CD4-positive, alpha-beta T cell treated with Interleukin-21 for 1 hour (primary cell): ENCODE measurements at regions not wholly inside any gene's neighbourhood (a gene's known extent, or its start where the extent isn't known, plus 50 kb on each side); places are given as distances from the start of the nearest gene placed in this dataset.
"Not testable (repeated sequence)": the region's sequence is repeated elsewhere in the genome, so short reads cannot be mapped to it uniquely, and the experiment has no call there.

Experiments used
- DNase-seq: peaks from one replicate; pipeline ENCODE4 v3.0.0-alpha.2; 2020

DNA sequence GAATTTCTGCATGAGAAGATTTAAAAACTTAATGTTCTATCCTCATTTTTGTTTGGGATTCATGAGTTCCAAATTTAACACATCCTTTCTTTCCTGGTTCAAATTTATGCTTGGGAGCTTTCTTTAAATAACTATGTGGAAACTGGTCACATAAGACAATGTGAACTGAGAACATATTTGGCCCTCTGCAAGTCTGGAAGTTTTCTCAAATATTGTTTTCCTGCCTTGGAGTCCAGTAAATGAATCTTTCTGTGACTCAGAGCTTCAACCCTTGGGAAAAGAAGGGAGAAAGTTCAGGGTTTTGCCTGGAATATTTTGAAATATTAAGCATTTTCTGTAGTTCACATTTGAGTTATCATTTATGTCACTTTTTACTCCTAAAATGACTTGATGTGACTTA, 559.0 kb upstream of the NRP1 start:
- no peak for DNase-seq

GRCh38 chr10:33889371-33889770, 554.9 kb upstream of the NRP1 start:
- DNase-seq: no peak

GRCh38 chr10:33887188-33887587, 552.7 kb upstream of the NRP1 start:
- DNase-seq: no peak

DNA sequence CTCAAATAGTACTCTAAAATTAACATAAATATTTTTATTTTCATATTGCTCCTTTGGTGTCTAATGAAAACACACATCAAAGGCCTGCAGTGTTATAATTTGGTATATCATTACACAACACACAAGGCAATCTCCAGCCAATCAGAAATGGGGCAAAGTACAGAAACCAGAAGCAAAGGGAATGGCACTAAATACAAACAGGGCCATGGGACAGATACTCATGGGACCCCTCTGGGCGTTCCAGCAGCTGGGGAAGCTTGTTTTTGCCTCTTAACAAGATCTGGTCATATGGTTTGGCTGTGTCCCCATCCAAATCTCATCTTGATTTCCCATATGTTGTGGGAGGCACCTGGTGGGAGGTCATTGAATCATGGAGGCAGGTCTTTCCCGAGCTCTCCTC, 551.8 kb upstream of the NRP1 start:
- no peak for DNase-seq

DNA sequence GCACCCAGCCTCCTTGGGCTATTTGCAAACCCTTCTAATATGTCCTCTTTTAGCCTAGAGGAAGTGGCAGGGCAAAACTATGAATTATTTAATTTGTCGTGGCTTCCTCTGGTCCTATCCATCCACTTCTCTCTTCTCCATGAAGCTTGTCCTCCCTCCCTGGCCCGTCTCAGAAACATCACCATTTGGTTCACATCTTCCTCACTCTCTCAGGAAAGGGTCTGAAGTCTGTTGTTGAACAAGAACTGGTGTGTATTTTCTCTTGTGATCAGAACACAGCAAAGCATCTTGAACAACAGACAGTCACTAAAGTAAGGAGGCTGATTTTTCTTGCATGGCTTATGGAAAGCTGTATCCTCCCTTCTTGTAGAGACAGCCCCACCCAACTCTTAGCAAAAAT, 550.1 kb upstream of the NRP1 start:
- DNase-seq: no peak

DNA sequence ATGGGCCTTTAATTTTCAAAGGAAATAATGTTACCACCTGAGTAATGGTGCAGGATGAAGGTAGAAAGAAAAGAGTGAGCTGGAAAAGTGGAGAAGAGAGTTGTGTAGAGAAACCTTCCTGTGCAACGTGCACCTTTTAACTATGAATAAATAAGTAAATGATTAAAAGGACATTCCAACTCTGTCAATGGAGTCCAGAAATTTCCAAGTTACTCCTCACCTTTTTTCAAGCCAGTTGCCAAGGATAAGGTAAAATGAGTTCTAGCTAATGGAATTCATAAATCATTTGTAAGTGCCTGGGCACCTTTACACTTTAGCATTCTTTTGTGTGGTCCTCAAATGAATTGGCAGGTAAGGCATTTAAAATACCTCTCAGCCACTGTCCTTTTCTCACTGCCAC, 549.4 kb upstream of the NRP1 start:
- DNase-seq: no peak

GRCh38 chr10:33882996-33883395, 548.5 kb upstream of the NRP1 start:
- DNase-seq: no peak

- no peak for DNase-seq
These were observed 545.8 kb upstream of the NRP1 start for GRCh38 chr10:33880291-33880690.

DNA sequence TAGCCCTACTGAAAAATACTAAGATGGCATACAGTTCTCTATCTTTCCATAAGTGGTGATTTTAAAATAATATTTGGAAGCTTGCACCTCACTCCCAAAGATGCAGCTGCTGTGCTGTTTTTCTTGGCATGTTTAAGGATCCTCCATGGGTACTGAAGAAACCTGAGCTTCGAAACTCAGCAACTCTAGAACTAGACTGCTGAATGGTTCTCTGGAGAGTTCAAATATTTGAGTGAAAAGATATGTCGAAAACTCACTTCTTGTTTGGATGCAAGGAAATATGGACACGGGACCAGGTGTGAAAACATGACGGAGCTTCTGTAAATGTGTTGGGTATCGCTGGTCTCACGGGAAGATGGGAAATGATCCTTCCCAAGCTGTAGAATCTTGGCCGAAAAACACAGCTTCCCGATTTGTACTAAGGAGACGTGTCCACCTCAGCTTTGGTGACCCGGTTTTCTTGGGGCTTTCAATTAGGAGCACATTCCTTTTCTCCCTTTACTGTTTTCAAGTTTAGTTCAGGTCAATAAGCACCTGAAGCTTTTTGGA, 543.8 kb upstream of the NRP1 start:
- no peak for DNase-seq

DNA sequence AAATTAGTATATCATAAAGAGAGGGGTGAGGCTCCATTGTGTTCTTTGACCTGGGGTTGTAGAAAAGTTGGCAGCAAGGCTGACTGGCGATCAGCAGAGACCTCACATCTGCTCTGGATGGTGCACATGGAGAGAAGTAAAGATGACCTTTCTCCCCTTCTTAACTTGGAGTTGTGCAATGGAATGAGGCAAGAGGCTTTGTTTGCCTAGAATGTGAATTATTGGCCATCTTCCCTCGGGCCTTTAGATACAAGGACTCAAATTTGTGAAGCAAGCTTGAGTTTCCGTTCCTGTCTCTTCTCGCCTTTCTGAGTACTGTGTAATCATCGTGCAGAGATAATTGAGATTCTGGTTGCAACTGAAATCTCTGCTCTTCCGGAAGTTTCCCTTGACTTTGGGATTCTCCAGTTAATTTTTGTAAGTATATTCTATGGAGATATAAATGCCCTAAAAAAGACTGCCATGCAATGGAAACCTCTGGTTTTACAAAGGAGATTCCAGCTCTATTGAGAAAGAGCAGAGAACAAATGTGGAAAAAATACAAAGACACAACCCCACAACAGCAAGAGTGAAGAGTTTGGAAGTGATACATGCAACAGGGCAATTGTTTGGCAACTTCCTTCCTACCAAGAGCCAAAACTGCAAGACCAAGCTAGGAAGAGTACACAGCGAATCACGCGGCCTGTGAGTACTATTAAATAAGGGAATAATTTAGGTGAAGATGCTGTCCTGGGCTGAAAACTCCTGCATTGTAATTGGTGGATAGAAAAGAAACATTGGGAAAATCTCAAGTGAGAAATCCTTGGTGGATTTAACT, 542.3 kb upstream of the NRP1 start:
- no peak for DNase-seq

- DNase-seq: no peak
These were observed 541.6 kb upstream of the NRP1 start for GRCh38 chr10:33875924-33876583.

DNA sequence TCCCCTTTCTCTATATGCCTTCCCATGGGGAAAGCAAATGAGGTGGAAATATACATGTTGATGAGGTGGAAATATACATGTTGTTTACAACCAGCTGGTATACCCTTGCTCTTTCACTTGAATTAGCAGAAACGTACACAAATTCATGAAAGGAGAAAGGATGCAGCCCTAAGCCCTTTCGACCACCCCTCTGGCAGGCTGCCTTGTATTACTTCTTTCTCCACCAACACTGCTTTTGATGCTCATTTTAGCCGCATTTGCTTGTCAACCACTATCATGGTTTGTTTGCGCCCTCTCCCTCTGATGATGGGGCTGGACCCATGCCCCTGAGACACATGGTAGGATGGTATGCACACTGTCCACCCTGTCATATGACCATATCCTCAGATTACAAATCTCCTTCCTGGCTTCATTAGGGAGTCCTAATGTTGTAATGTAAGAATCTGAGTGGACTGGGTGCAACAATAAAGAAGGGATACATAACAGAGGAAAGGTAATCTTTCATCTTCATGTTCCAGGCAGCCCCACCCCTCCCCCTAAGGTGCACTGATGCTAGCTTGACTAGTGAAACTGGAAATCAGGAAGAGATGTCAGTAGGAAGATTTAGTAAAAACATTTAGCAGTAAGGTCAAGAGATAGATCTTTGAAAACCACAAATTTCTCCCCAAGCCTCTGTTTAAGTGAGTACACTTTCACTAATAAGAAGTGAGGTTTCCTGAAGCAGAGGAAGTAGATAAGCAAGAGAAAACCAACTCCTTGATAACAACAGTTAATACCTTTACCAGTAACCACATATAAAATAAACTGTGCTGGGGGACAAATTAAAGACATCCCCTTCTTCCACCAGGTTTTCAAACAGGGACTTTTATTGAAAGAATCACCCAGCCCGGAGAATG, 536.8 kb upstream of the NRP1 start:
- no peak for DNase-seq

DNA sequence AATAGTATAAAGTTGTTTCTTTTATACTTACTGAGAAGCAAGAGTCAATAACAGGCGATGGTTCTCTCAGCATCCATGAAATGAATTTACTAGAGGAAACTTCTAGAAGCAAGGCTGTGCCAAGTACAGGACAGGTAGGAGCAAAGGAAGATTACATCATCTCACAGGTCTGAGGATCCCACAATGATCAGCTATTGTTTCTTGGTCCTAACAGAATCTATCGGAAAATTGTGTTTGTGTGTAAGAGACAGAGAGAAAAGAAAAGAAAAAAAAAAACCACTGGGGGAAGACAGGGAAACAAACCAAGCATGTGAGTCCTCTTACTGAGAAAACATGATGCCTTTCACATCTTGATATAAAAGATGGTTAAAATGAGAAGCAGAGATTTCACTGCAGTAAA, 535.0 kb upstream of the NRP1 start:
- no peak for DNase-seq

- DNase-seq: no peak
These were observed 534.6 kb upstream of the NRP1 start for GRCh38 chr10:33869028-33869427.

GRCh38 chr10:33867199-33867789, 532.8 kb upstream of the NRP1 start:
- not testable (repeated sequence) for DNase-seq

DNA sequence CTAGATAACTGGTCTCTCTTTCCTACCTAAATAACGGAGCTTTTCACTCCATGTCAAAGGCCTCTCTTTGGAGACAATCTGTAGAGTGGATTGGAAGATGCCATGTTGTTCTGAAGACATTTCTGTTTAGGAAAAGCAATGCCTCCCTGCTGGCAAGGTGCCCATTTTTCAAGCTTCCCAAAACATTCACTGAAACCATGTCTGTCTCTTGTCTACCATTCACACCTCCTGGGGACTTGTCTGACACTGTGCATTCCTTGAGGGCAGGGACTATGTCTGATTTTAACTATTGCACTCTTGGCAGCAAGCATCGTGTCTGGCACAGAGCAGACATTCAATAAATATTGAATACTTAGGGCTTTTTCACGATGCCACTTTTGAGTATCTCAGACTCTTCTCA, 528.9 kb upstream of the NRP1 start:
- no peak for DNase-seq

DNA sequence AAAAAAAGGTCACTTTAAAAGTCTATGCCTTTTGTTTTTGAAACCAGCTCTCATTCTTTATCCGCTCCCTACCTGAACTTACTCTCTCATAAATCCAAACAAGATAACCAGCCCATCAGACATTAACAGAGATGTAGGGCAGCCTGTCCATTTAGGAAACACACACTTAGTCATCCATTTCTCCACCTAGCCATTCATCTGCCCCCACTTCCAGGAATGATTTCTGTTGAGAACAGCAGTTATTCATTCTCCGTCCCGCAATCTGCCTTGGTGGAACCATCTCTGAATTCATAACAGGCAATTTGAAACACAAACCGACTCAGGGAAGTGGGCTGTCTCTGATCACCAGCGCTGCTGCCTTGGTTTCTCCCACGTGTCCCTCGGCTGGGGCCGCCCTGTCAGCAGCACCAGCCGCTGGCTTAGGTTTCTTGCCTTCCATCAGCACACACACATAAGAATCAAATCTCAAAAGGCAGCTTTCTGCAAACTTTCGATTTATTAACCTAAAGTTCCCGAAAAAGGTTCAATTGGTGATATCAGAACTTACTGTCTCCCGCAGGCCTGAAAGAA, 528.2 kb upstream of the NRP1 start:
- no peak for DNase-seq

DNA sequence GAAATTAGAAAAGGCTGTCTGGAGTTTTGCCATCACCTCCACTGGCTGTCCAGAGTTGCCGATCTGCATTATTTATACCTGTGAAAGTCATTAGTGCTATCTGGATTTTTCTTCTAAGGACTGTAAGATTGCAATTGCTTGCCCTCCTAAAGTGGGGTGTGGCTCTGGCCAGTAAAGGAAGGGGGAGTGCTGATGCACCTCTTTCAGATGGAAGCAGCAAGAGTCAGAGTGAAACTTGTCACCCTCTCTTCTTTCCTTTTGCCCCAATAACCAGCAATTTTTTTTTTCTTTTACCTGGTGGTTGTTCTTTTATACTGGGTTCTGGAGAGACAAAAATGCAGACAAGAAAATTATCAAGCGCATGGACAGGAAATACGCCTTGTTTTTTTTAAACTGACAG, 527.4 kb upstream of the NRP1 start:
- no peak for DNase-seq

DNA sequence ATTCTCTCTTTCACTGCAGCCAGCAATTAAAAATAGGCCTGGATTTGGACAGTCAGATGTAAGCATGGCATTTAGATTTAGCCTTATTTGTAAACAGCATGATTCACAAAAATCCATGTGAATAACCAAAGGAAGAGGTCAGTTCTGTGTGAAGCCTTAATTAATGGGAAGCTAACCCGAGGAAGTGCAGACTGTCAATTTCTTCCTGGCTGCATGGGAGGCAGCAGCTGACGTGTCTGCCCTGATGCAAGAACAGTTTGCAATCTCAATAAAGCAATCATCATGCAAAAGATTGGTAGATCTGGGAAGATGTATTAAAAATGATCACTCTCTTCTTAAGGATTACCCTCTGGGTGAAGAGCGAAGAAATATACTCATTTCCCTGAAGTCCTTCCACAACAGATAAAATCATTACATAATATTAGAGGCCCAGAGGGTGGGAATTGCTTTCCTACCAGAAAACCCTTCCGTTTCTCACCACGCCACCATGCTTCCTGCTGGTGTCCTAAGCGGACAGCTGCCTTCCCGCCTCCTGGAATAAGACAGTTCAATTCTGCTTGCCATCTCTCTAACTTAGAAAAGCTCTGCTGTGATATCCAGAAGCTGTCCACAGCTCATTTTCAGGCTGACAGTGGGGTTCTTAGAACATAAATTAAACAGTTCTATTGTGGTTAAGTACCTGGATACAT, 526.7 kb upstream of the NRP1 start:
- no peak for DNase-seq

DNA sequence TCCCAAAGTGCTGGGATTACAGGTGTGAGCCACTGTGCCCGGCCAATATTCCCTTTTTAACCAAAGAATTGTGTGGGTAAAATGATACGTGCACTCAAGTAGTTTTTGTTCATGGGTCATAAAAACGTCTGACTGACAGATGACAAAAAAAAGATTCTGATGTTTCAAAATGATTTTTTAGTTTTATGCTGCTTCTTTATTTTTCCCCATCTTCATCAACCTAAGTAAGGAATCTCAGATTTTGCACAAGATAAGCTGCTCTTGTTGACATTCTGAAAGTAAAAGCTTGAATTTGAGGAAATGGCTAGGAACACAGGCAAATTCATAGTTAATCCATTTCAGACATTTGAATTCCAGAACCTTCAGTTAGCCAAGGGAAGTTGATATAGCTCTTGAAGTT, 526.1 kb upstream of the NRP1 start:
- no peak for DNase-seq

DNA sequence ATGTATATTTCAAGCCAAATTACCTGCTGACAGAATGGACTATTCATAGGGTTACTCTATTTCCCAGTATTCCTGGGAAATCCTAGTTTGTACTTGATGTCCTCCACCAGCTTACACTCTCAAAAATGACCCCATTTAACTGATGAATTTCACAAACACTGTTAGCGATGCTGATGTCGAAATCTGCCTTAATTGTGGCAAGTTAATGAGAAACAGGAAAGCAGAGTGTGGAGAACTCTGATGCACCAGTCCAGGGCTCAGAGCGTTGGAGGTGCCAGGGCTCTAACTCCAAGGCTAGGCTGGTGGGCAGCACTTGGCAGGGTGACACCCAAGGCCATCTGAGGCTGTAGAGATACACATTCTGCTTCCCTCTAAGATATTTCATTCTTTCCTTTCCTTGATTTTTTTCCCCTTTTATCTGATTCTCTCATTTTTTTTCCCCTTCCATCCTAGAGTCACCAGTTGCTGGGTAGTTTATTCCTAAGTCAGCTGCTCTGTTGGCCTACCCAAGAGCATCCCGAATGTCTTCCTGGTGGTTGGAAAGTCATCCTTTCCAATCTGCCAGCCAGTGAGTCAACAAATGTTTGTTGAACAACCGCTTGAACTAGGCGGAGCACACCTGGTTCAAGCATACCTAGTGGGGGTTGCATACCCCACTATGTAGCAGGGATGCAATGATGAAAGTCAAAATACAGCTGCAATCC, 525.0 kb upstream of the NRP1 start:
- DNase-seq: no peak
